Right renal pelvis (tissue), 4 donors: ENCODE measurements at regions not wholly inside any gene's neighbourhood (a gene's known extent, or its start where the extent isn't known, plus 50 kb on each side); places are given as distances from the start of the nearest gene placed in this dataset.
"Not testable (repeated sequence)": the region's sequence is repeated elsewhere in the genome, so short reads cannot be mapped to it uniquely, and the experiment has no call there.

ENCODE experiments used
- DNase-seq, 4 donors: peaks; one replicate each; pipeline ENCODE4 v3.0.0-alpha.2; 2013; ENCODE audit warnings: low read depth in 4 of 4, low spot score in 3 of 4, missing footprints in 1 of 4

GRCh38 chr6:86487660-86488221 is 449.6 kb upstream of the HTR1E start:
- no peak for DNase-seq

GRCh38 chr6:86478316-86478715 is 459.0 kb upstream of the HTR1E start:
- DNase-seq = not testable (repeated sequence)

- peak in 1 of 4 donors; percentile 20 for DNase-seq
Observed at GRCh38 chr6:86477500-86478148, 459.7 kb upstream of the HTR1E start.

GRCh38 chr6:86476311-86476710 is 461.0 kb upstream of the HTR1E start:
- DNase-seq = no peak

- no peak for DNase-seq
Observed at GRCh38 chr6:86474081-86474480, 463.2 kb upstream of the HTR1E start.

- no peak for DNase-seq
Observed at GRCh38 chr6:86471791-86472190, 465.5 kb upstream of the HTR1E start.

GRCh38 chr6:86459978-86460377 is 477.4 kb upstream of the HTR1E start:
- no peak for DNase-seq

GRCh38 chr6:86456821-86457220 is 480.5 kb upstream of the HTR1E start:
- DNase-seq = no peak

GRCh38 chr6:86453232-86453631 is 484.1 kb upstream of the HTR1E start:
- DNase-seq = no peak

GRCh38 chr6:86448398-86448797 is 488.9 kb upstream of the HTR1E start:
- DNase-seq = no peak

GRCh38 chr6:86440608-86441007 is 496.7 kb upstream of the HTR1E start:
- no peak for DNase-seq

- DNase-seq = no peak
Observed at GRCh38 chr6:86423571-86423970, 513.8 kb upstream of the HTR1E start.

- no peak for DNase-seq
Observed at GRCh38 chr6:86412057-86412456, 525.3 kb upstream of the HTR1E start.

GRCh38 chr6:86407128-86407527 is 530.2 kb upstream of the HTR1E start:
- DNase-seq = no peak

GRCh38 chr6:86392850-86393249 is 544.5 kb upstream of the HTR1E start:
- not testable (repeated sequence) for DNase-seq

- no peak for DNase-seq
Observed at GRCh38 chr6:86380571-86381125, 556.7 kb upstream of the HTR1E start.

- no peak for DNase-seq
Observed at GRCh38 chr6:86357877-86358276, 579.5 kb upstream of the HTR1E start.

- DNase-seq = no peak
Observed at GRCh38 chr6:86355271-86355670, 582.1 kb upstream of the HTR1E start.

- DNase-seq = no peak
Observed at GRCh38 chr6:86331919-86332318, 605.4 kb upstream of the HTR1E start.

- peak in 1 of 4 donors; percentile 1 for DNase-seq
Observed at GRCh38 chr6:86331265-86331840, 606.0 kb upstream of the HTR1E start.

GRCh38 chr6:86306210-86306609 is 631.1 kb upstream of the HTR1E start:
- DNase-seq = no peak

- no peak for DNase-seq
Observed at GRCh38 chr6:86285876-86286275, 643.2 kb upstream of the SYNCRIP start.
